ENCODE measurements at regions not wholly inside any gene's neighbourhood (a gene's known extent, or its start where the extent isn't known, plus 50 kb on each side); places are given as distances from the start of the nearest gene placed in this dataset.

DNA sequence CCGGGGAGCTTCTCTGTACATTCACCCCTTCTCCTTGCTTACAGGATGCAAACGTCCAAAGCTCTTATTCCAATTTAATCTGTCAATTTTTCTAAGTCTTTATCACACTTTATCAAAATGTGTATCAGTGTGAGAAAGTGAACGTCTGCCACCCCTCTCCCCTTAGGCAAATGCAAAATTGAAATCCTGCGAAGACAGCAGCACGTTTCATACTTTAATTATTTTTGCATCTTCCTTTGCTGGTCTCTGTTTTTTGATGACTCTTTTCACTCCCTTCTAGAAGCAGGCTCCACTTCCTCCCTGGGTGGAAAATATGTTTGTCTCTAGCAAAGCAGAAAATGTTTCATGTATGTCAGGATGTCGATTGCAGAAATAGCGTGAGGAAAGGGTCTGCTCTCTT is 576.5 kb upstream of the BRINP1 start:
- CTCF ChIA-PET, result no interaction called here

DNA sequence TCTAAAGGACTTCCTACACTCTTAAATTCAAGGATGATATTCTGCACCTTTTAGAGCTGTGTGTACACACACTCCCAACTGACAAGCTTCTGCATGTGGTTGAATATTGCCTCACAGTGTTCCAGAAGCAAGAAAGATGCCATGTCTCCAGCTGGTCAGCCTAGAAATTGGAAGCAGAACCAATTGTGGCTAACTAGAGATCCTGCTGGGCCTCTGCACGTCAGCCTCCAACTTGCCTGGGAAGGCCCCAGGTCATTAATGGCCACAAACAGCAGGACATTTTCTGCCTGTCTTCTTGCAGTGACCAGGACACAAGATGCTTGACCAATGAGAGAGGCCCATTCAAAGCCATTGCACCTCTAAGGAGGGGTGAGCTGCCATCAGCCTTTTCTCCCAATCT is 571.9 kb upstream of the BRINP1 start:
- DNase-seq (ENCODE audit: low spot score), result no peak
- POLR2A ChIA-PET, result no interaction called here
- H3K36me3 Mint-ChIP-seq, result no peaks in the 10 kb centered on the region

More for the DNA sequence above, 576.5 kb upstream of the BRINP1 start:
- Mint-ChIP-seq H3K27me3 (ENCODE audit: low read depth) (no peaks in the 10 kb centered on the region; the same call in 1 of the 2 replicates), H3K4me3 (no peak overlapping the region), H3K27ac (no peak overlapping the region), H3K36me3 (no peaks in the 10 kb centered on the region), H3K9me3 (no peaks in the 10 kb centered on the region), H3K4me1 (peaks cover 6% of the 10 kb centered on the region)
- TF ChIP-seq GABPB1 (CRISPR knock-in tag; IDR thresholded peaks at IDR 0.05), result no peak
- no peak for TF ChIP-seq PRRX2 (CRISPR knock-in tag; IDR thresholded peaks at IDR 0.05)
- TF ChIP-seq ZNF263 (CRISPR knock-in tag; IDR thresholded peaks at IDR 0.05; ENCODE audit: low read depth), result no peak
- TF ChIP-seq NFE2L1 (CRISPR knock-in tag; IDR thresholded peaks at IDR 0.05), result no peak
- TF ChIP-seq ZNF219 (CRISPR knock-in tag; IDR thresholded peaks at IDR 0.05; ENCODE audit: borderline replicate concordance), result no peak
- no peak for ATAC-seq
- DNase-seq (ENCODE audit: low spot score), result no peak
- POLR2A ChIA-PET, result no interaction called here

More for the DNA sequence above, 571.9 kb upstream of the BRINP1 start:
- no peak overlapping the region for H3K27ac Mint-ChIP-seq
- no peaks in the 10 kb centered on the region for H3K9me3 Mint-ChIP-seq
- CTCF ChIA-PET, result no interaction called here
- H3K4me3 Mint-ChIP-seq, result no peak overlapping the region
- no peaks in the 10 kb centered on the region; the same call in 1 of the 2 replicates for H3K27me3 Mint-ChIP-seq (ENCODE audit: low read depth)
- TF ChIP-seq SMAD4 (CRISPR knock-in tag; IDR thresholded peaks at IDR 0.05) (no peak), TCF7 (CRISPR knock-in tag; IDR thresholded peaks at IDR 0.05; ENCODE audit: low read depth) (no peak), EMX1 (CRISPR knock-in tag; IDR thresholded peaks at IDR 0.05) (no peak), ZNF671 (CRISPR knock-in tag; IDR thresholded peaks at IDR 0.05) (no peak), USF1 (CRISPR knock-in tag; IDR thresholded peaks at IDR 0.05) (no peak), RELA (CRISPR knock-in tag; IDR thresholded peaks at IDR 0.05; ENCODE audit: borderline replicate concordance) (no peak), IRF2 (CRISPR knock-in tag; IDR thresholded peaks at IDR 0.05; ENCODE audit: borderline replicate concordance, low read depth) (no peak), FOXJ3 (CRISPR knock-in tag; IDR thresholded peaks at IDR 0.05; ENCODE audit: borderline replicate concordance) (no peak), AR (CRISPR knock-in tag; IDR thresholded peaks at IDR 0.05) (no peak), JAZF1 (CRISPR knock-in tag; IDR thresholded peaks at IDR 0.05) (no peak), E2F1 (CRISPR knock-in tag; IDR thresholded peaks at IDR 0.05) (no peak)
- TF ChIP-seq, protein P1, sequence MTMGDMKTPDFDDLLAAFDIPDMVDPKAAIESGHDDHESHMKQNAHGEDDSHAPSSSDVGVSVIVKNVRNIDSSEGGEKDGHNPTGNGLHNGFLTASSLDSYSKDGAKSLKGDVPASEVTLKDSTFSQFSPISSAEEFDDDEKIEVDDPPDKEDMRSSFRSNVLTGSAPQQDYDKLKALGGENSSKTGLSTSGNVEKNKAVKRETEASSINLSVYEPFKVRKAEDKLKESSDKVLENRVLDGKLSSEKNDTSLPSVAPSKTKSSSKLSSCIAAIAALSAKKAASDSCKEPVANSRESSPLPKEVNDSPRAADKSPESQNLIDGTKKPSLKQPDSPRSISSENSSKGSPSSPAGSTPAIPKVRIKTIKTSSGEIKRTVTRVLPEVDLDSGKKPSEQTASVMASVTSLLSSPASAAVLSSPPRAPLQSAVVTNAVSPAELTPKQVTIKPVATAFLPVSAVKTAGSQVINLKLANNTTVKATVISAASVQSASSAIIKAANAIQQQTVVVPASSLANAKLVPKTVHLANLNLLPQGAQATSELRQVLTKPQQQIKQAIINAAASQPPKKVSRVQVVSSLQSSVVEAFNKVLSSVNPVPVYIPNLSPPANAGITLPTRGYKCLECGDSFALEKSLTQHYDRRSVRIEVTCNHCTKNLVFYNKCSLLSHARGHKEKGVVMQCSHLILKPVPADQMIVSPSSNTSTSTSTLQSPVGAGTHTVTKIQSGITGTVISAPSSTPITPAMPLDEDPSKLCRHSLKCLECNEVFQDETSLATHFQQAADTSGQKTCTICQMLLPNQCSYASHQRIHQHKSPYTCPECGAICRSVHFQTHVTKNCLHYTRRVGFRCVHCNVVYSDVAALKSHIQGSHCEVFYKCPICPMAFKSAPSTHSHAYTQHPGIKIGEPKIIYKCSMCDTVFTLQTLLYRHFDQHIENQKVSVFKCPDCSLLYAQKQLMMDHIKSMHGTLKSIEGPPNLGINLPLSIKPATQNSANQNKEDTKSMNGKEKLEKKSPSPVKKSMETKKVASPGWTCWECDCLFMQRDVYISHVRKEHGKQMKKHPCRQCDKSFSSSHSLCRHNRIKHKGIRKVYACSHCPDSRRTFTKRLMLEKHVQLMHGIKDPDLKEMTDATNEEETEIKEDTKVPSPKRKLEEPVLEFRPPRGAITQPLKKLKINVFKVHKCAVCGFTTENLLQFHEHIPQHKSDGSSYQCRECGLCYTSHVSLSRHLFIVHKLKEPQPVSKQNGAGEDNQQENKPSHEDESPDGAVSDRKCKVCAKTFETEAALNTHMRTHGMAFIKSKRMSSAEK (CRISPR knock-in tag; IDR thresholded peaks at IDR 0.05; ENCODE audit: borderline replicate concordance), result no peak
- TF ChIP-seq, protein P2, sequence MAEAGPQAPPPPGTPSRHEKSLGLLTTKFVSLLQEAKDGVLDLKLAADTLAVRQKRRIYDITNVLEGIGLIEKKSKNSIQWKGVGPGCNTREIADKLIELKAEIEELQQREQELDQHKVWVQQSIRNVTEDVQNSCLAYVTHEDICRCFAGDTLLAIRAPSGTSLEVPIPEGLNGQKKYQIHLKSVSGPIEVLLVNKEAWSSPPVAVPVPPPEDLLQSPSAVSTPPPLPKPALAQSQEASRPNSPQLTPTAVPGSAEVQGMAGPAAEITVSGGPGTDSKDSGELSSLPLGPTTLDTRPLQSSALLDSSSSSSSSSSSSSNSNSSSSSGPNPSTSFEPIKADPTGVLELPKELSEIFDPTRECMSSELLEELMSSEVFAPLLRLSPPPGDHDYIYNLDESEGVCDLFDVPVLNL (CRISPR knock-in tag; IDR thresholded peaks at IDR 0.05; ENCODE audit: borderline replicate concordance, low read depth), result no peak
- TF ChIP-seq, protein P3, sequence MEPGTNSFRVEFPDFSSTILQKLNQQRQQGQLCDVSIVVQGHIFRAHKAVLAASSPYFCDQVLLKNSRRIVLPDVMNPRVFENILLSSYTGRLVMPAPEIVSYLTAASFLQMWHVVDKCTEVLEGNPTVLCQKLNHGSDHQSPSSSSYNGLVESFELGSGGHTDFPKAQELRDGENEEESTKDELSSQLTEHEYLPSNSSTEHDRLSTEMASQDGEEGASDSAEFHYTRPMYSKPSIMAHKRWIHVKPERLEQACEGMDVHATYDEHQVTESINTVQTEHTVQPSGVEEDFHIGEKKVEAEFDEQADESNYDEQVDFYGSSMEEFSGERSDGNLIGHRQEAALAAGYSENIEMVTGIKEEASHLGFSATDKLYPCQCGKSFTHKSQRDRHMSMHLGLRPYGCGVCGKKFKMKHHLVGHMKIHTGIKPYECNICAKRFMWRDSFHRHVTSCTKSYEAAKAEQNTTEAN (CRISPR knock-in tag; IDR thresholded peaks at IDR 0.05), result no peak
- peaks cover 24% of the 10 kb centered on the region for H3K4me1 Mint-ChIP-seq
- ATAC-seq, result no peak
